H1 (cell line): ENCODE measurements at regions not wholly inside any gene's neighbourhood (a gene's known extent, or its start where the extent isn't known, plus 50 kb on each side); places are given as distances from the start of the nearest gene placed in this dataset.

Experiments
- CTCF ChIA-PET: fragments of 300-600 bp; sonication (Branson Sonifier 250); formaldehyde crosslinking; loops from one replicate; lab custom pipeline; 2021; ENCODE audit not compliant: partially characterized antibody; lab: Charles Lee
- POLR2A ChIA-PET: fragments of 300-600 bp; sonication (Branson Sonifier 250); formaldehyde crosslinking; loops from one replicate; lab custom pipeline; 2021; ENCODE audit warnings: inconsistent platforms; ENCODE audit not compliant: partially characterized antibody; lab: Charles Lee
- DNase-seq, 2 experiments: peaks; one replicate each; pipeline versions ENCODE4 v3.0.0 to v3.0.0-alpha.2; 2010 to 2022; ENCODE audit warnings: low spot score in 2 of 2, low read depth in 1 of 2, mixed read lengths in 1 of 2
- FAIRE-seq: peaks from 2 replicates; lab custom pipeline; 2011; peaks lifted over from hg19 to GRCh38; lab: Jason Lieb, UNC
- H2AFZ ChIP-seq: 2 replicates; pipeline ENCODE4 v1.8.1; 2012; ENCODE audit warnings: low read length, inconsistent platforms
- H2AK5ac ChIP-seq: 2 replicates; pipeline ENCODE4 v1.6.1; 2013; ENCODE audit warnings: low read depth, low read length
- H2BK120ac ChIP-seq: replicated peaks from 2 replicates; pipeline ENCODE3; 2013; ENCODE audit warnings: low read depth, low read length, inconsistent platforms
- H2BK12ac ChIP-seq: 2 replicates; pipeline ENCODE4 v1.6.1; 2013; ENCODE audit warnings: low read depth, low read length
- H2BK15ac ChIP-seq: 2 replicates; pipeline ENCODE4 v1.6.1; 2013; ENCODE audit warnings: low read length
- H2BK20ac ChIP-seq: 2 replicates; pipeline ENCODE4 v1.6.1; 2013; ENCODE audit warnings: low read length
- H2BK5ac ChIP-seq: 2 replicates; pipeline ENCODE4 v1.6.1; 2013; ENCODE audit warnings: low read depth, low read length
- H3K14ac ChIP-seq: 2 replicates; pipeline ENCODE4 v1.6.1; 2013; ENCODE audit warnings: inconsistent platforms; ENCODE audit not compliant: insufficient read length
- H3K18ac ChIP-seq: 2 replicates; pipeline ENCODE4 v1.6.1; 2013; ENCODE audit warnings: low read length; ENCODE audit errors: extremely low read depth
- H3K23ac ChIP-seq: 2 replicates; pipeline ENCODE4 v1.6.1; 2013; ENCODE audit warnings: inconsistent platforms; ENCODE audit not compliant: insufficient read length
- H3K23me2 ChIP-seq: 2 replicates; pipeline ENCODE4 v1.6.1; 2013; ENCODE audit warnings: low read depth, low read length
- H3K27ac ChIP-seq: 2 replicates; pipeline ENCODE4 v1.6.1; 2011; ENCODE audit warnings: low read depth, low read length, inconsistent platforms
- H3K27me3 ChIP-seq, 4 experiments: replicated peaks in 1 of 4; 1 replicate in 1 of 4; 2 replicates in 3 of 4; pipeline versions ENCODE4 v1.6.1 to v1.8.1; 2011 to 2013; ENCODE audit warnings: low read length in 3 of 4, mild to moderate bottlenecking in 3 of 4, inconsistent platforms in 2 of 4, mixed read lengths in 2 of 4, moderate library complexity in 1 of 4; ENCODE audit not compliant: control insufficient read depth in 3 of 4, insufficient read depth in 3 of 4; ENCODE audit errors: extremely low read depth in 1 of 4
- H3K36me3 ChIP-seq, 4 experiments: 2 replicates each; pipeline versions ENCODE4 v1.6.1 to v1.8.1; 2011 to 2013; ENCODE audit warnings: mild to moderate bottlenecking in 4 of 4, low read length in 3 of 4, moderate library complexity in 2 of 4, control low read depth in 1 of 4, inconsistent platforms in 1 of 4; ENCODE audit not compliant: insufficient read depth in 4 of 4, control insufficient read depth in 2 of 4
- H3K4ac ChIP-seq: replicated peaks from 2 replicates; pipeline ENCODE3; 2013; ENCODE audit warnings: low read length, low read depth, mixed read lengths, inconsistent platforms; ENCODE audit not compliant: insufficient read length
- H3K4me1 ChIP-seq, 4 experiments: replicated peaks in 1 of 4; 1 replicate in 1 of 4; 2 replicates in 3 of 4; pipeline versions ENCODE4 v1.6.1 to v1.8.1; 2011 to 2013; ENCODE audit warnings: low read length in 3 of 4, inconsistent platforms in 2 of 4, mixed read lengths in 1 of 4; ENCODE audit not compliant: insufficient read depth in 4 of 4, control insufficient read depth in 3 of 4
- H3K4me2 ChIP-seq, 2 experiments: 2 replicates each; pipeline versions ENCODE4 v1.6.1 to v1.8.1; 2011 to 2013; ENCODE audit warnings: low read depth in 2 of 2, low read length in 2 of 2, control low read depth in 1 of 2, inconsistent platforms in 1 of 2, mild to moderate bottlenecking in 1 of 2; ENCODE audit not compliant: insufficient read depth in 1 of 2
- H3K4me3 ChIP-seq, 4 experiments: fragments of 200-600, 300-600 bp in 1 of 4; sonication (generic), shearing (Covaris generic), sonication (Bioruptor Twin) in 1 of 4; 2 replicates each; pipeline versions ENCODE4 v1.5.1 to v1.8.1; 2011 to 2016; ENCODE audit warnings: low read length in 4 of 4, low read depth in 3 of 4, control low read depth in 2 of 4, inconsistent platforms in 2 of 4, mild to moderate bottlenecking in 2 of 4, mixed read lengths in 1 of 4, moderate library complexity in 1 of 4; ENCODE audit not compliant: insufficient read depth in 2 of 4; ENCODE audit errors: extremely low read depth in 1 of 4
- H3K56ac ChIP-seq: replicated peaks from 2 replicates; pipeline ENCODE3; 2013; ENCODE audit warnings: low read depth, mild to moderate bottlenecking, mixed read lengths, low read length, inconsistent platforms; ENCODE audit not compliant: insufficient read length
- H3K79me1 ChIP-seq: 2 replicates; pipeline ENCODE4 v1.6.1; 2013; ENCODE audit warnings: low read depth, low read length, control low read depth
- H3K79me2 ChIP-seq, 2 experiments: 2 replicates each; pipeline versions ENCODE4 v1.6.1 to v1.8.1; 2012 to 2013; ENCODE audit warnings: low read length in 2 of 2, mild to moderate bottlenecking in 2 of 2, inconsistent platforms in 1 of 2; ENCODE audit not compliant: insufficient read depth in 2 of 2, control insufficient read depth in 1 of 2
- H3K9ac ChIP-seq, 4 experiments: replicated peaks in 1 of 4; 1 replicate in 1 of 4; 2 replicates in 3 of 4; pipeline versions ENCODE4 v1.6.1 to v1.8.1; 2011 to 2013; ENCODE audit warnings: low read depth in 3 of 4, low read length in 3 of 4, control low read depth in 2 of 4, mild to moderate bottlenecking in 2 of 4, moderate library complexity in 2 of 4, inconsistent platforms in 1 of 4; ENCODE audit errors: extremely low read depth in 1 of 4
- H3K9me3 ChIP-seq, 2 experiments: 2 replicates each; pipeline versions ENCODE4 v1.6.1 to v1.8.1; 2012 to 2013; ENCODE audit warnings: mild to moderate bottlenecking in 2 of 2, moderate library complexity in 2 of 2, control low read depth in 1 of 2, inconsistent platforms in 1 of 2, low read depth in 1 of 2, low read length in 1 of 2, mixed read lengths in 1 of 2; ENCODE audit not compliant: insufficient read depth in 2 of 2
- H4K20me1 ChIP-seq, 2 experiments: replicated peaks in 1 of 2; 2 replicates each; pipeline versions ENCODE3 to v1.8.1; 2011 to 2013; ENCODE audit warnings: inconsistent platforms in 2 of 2, low read length in 2 of 2, mild to moderate bottlenecking in 1 of 2; ENCODE audit not compliant: insufficient read depth in 2 of 2, control insufficient read depth in 1 of 2
- H4K5ac ChIP-seq: 2 replicates; pipeline ENCODE4 v1.6.1; 2013; ENCODE audit warnings: low read length, low read depth, mixed read lengths, inconsistent platforms; ENCODE audit not compliant: insufficient read length
- H4K8ac ChIP-seq: 2 replicates; pipeline ENCODE4 v1.8.0; 2013; ENCODE audit warnings: mild to moderate bottlenecking, moderate library complexity, low read length, inconsistent platforms; ENCODE audit not compliant: insufficient read depth; ENCODE audit errors: extremely low read depth
- H4K91ac ChIP-seq: replicated peaks from 2 replicates; pipeline ENCODE3; 2013; ENCODE audit warnings: low read length, mixed read lengths, inconsistent platforms; ENCODE audit not compliant: insufficient read length
- CREB1 ChIP-seq: IDR thresholded peaks from 2 replicates; pipeline ENCODE4 v1.6.1; 2012; ENCODE audit warnings: inconsistent platforms
- FOSL1 ChIP-seq: IDR thresholded peaks from 2 replicates; pipeline ENCODE4 v1.6.1; 2011; ENCODE audit warnings: mild to moderate bottlenecking, low read depth, low read length, moderate library complexity; ENCODE audit not compliant: insufficient read depth
- KDM4A ChIP-seq: IDR thresholded peaks from one replicate; pipeline ENCODE4 v1.7.1; 2012; ENCODE audit warnings: low read depth, mild to moderate bottlenecking, moderate library complexity, low read length, inconsistent platforms; ENCODE audit not compliant: severe bottlenecking
- WGBS, 2 experiments: shearing (Covaris generic) in 1 of 2; methylation state at CpG; one replicate each; pipeline versions ENCODE4 v1.1.6 to v1.1.7; 2013 to 2015; ENCODE audit warnings: low lambda C conversion rate in 2 of 2, mixed read lengths in 2 of 2, inconsistent platforms in 1 of 2, low coverage in 1 of 2, missing lambda C conversion rate in 1 of 2; ENCODE audit not compliant: insufficient replicate concordance in 2 of 2, insufficient coverage in 1 of 2, insufficient read length in 1 of 2; ENCODE audit errors: extremely low coverage in 1 of 2, missing lambda C conversion rate in 1 of 2; 5-methylcytosine and 5-hydroxymethylcytosine counted together

DNA sequence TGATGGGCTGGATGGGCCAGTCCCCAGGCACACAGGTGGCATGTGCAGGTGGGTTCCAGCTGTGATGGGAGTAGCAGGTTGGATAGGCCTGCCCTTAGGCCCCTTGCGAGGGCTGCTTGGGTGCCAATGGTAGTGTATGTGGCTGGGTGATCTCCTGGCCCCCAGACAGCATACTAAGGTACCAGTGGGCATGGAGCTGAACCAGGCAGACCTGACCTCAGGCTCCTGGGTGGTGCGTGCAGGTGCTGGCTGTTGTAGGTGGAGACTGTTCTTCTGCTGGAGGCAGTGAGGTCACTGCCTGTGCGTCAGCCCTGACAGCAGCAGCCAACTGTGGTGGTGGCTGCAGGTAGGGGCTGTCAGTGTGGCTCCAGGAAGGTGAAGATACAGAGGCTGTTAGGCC is 384.7 kb downstream of the ANKRD7 start:
- Histone ChIP-seq H4K20me1 (no peaks in the 10 kb centered on the region), H2BK5ac (no peak overlapping the region), H3K79me2 (no peaks in the 10 kb centered on the region), H3K14ac (no peak overlapping the region), H3K27me3 (no peaks in the 10 kb centered on the region), H3K79me1 (no peaks in the 10 kb centered on the region), H3K9ac (no peak overlapping the region), H4K91ac (no peak overlapping the region), H3K4me2 (no peak overlapping the region), H3K4ac (no peak overlapping the region), H2BK20ac (no peak overlapping the region), H3K36me3 (no peaks in the 10 kb centered on the region), H3K18ac (no peak overlapping the region), H3K4me3 (no peak overlapping the region), H3K27ac (no peak overlapping the region), H3K4me1 (no peaks in the 10 kb centered on the region), H3K23me2 (no peaks in the 10 kb centered on the region), H4K5ac (no peak overlapping the region), H2AFZ (no peak overlapping the region), H3K23ac (no peak overlapping the region), H2BK120ac (no peak overlapping the region), H3K9me3 (no peaks in the 10 kb centered on the region), H4K8ac (peak overlapping the region; percentile 62; the same call in 1 of the 2 replicates), H2BK12ac (no peak overlapping the region), H2BK15ac (no peak overlapping the region), H3K56ac (no peak overlapping the region), H2AK5ac (no peak overlapping the region)
- WGBS, 2 experiments: 100% methylated on average over 3 of the region's 3 CpGs; no CpG with 5 or more reads in 1 of the 2 experiments
- FAIRE-seq (no peak), DNase-seq (no peak)
- ChIA-PET CTCF (no interaction called here), POLR2A (no interaction called here)
- TF ChIP-seq KDM4A: no peak
- TF ChIP-seq FOSL1: no peak
- TF ChIP-seq CREB1: no peak
